HepG2 (cell line): ENCODE measurements at regions not wholly inside any gene's neighbourhood (a gene's known extent, or its start where the extent isn't known, plus 50 kb on each side); places are given as distances from the start of the nearest gene placed in this dataset.

Source experiments
- ATAC-seq: fragments of 200-7000 bp; cut with Tn5 transposase; 3 replicates; pipeline ENCODE4 v1.9.1; 2020; ENCODE audit warnings: mild to moderate bottlenecking, moderate library complexity
- BruUV-seq: library from RNA; stranded (reverse); fragments of 400-500 nt; replicated peaks from 2 replicates; lab custom pipeline; 2021; lab: Mats Ljungman, UMichigan
- CTCF ChIA-PET: fragments of 300-600 bp; formaldehyde crosslinking; extraction: SDS; loops from one replicate; lab custom pipeline; 2021; ENCODE audit warnings: low total read pairs, inconsistent platforms, low intra/inter-chr PET ratio; lab: Yijun Ruan, JAX
- POLR2A ChIA-PET: fragments of 350-600 bp; sonication (Branson Sonifier 250); formaldehyde crosslinking; loops from one replicate; lab custom pipeline; 2020; ENCODE audit warnings: antibody characterized with exemption, inconsistent platforms; lab: Yijun Ruan, JAX
- DNase-seq: peaks from one replicate; pipeline ENCODE4 v3.0.0-alpha.2; 2015; ENCODE audit warnings: low spot score
- FAIRE-seq: peaks from 3 replicates; lab custom pipeline; 2011; peaks lifted over from hg19 to GRCh38; lab: Jason Lieb, UNC
- H2AFZ ChIP-seq: one replicate; pipeline ENCODE4 v1.6.1; 2011; ENCODE audit warnings: low read length, inconsistent platforms
- H3K27ac ChIP-seq: fragments of 300-600 bp; 3 replicates; pipeline ENCODE4 v1.8.0; 2011; ENCODE audit warnings: mixed run types, mild to moderate bottlenecking, mixed read lengths, low read length, inconsistent platforms; ENCODE audit not compliant: insufficient read depth; ENCODE audit errors: extremely low read length
- H3K27me3 ChIP-seq, 2 experiments: fragments of 200-600 bp in 1 of 2; 2 replicates in 1 of 2; 3 replicates in 1 of 2; pipeline versions ENCODE4 v1.6.0 to v1.8.0; 2011; ENCODE audit warnings: low read length in 2 of 2, mild to moderate bottlenecking in 2 of 2, moderate library complexity in 2 of 2, inconsistent platforms in 1 of 2; ENCODE audit not compliant: insufficient read depth in 2 of 2, control insufficient read depth in 1 of 2
- H3K36me3 ChIP-seq, 2 experiments: fragments of 200-600 bp in 1 of 2; replicated peaks in 1 of 2; 2 replicates in 1 of 2; 3 replicates in 1 of 2; pipeline versions ENCODE4 v1.5.1 to v1.8.0; 2011; ENCODE audit warnings: low read length in 2 of 2, inconsistent platforms in 1 of 2; ENCODE audit not compliant: insufficient read depth in 2 of 2, control insufficient read depth in 1 of 2
- H3K4me1 ChIP-seq: 2 replicates; pipeline ENCODE4 v1.5.1; 2012; ENCODE audit warnings: low read length, inconsistent platforms; ENCODE audit not compliant: insufficient read depth
- H3K4me2 ChIP-seq: 2 replicates; pipeline ENCODE4 v1.6.0; 2011; ENCODE audit warnings: low read depth, low read length, inconsistent platforms
- H3K4me3 ChIP-seq, 3 experiments: fragments of 200-600 bp in 1 of 3; sonication (generic), shearing (Covaris generic) in 1 of 3; replicated peaks in 1 of 3; 2 replicates each; pipeline ENCODE4 v1.5.1; 2011 to 2016; ENCODE audit warnings: low read length in 3 of 3, inconsistent platforms in 2 of 3, low read depth in 2 of 3, mild to moderate bottlenecking in 2 of 3, control low read depth in 1 of 3, mixed read lengths in 1 of 3; ENCODE audit not compliant: insufficient read depth in 1 of 3
- H3K79me2 ChIP-seq: one replicate; pipeline ENCODE4 v1.6.1; 2011; ENCODE audit warnings: low read length, inconsistent platforms; ENCODE audit not compliant: insufficient read depth
- H3K9ac ChIP-seq: 2 replicates; pipeline ENCODE4 v1.6.0; 2011; ENCODE audit warnings: mild to moderate bottlenecking, low read depth, low read length, inconsistent platforms; ENCODE audit not compliant: insufficient read depth
- H3K9me3 ChIP-seq: 2 replicates; pipeline ENCODE4 v1.5.1; 2012; ENCODE audit warnings: mild to moderate bottlenecking, low read length
- H4K20me1 ChIP-seq: 2 replicates; pipeline ENCODE4 v1.6.0; 2011; ENCODE audit warnings: inconsistent platforms, mild to moderate bottlenecking, low read length, moderate library complexity; ENCODE audit not compliant: insufficient read depth
- ARNT ChIP-seq: fragments of 450-650 bp; IDR thresholded peaks from 2 replicates; pipeline ENCODE4 v1.6.1; 2017
- CBX1 ChIP-seq: IDR thresholded peaks from one replicate; pipeline ENCODE4 v1.6.1; 2016; ENCODE audit warnings: antibody characterized with exemption, low read depth
- HCFC1 ChIP-seq: fragments of 150-350 bp; IDR thresholded peaks from 2 replicates; pipeline ENCODE4 v1.6.1; 2014; ENCODE audit warnings: low read depth, low read length
- NCOA1 ChIP-seq: sonication (generic); formaldehyde crosslinking; IDR thresholded peaks from 2 replicates; pipeline ENCODE4 v1.9.0; 2021; ENCODE audit warnings: missing genetic modification reagents
- SMAD9 ChIP-seq: sonication (generic); formaldehyde crosslinking; IDR thresholded peaks from 2 replicates; pipeline ENCODE4 v1.5.1; 2020; ENCODE audit warnings: mild to moderate bottlenecking, missing genetic modification reagents
- ZBTB38 ChIP-seq: sonication (generic); formaldehyde crosslinking; IDR thresholded peaks from 2 replicates; pipeline ENCODE4 v1.5.1; 2020; ENCODE audit warnings: mild to moderate bottlenecking, missing genetic modification reagents
- ZNF432 ChIP-seq: sonication (generic); formaldehyde crosslinking; IDR thresholded peaks from 2 replicates; pipeline ENCODE4 v1.5.0; 2020; ENCODE audit warnings: missing genetic modification reagents, mild to moderate bottlenecking, borderline replicate concordance
- ZNF780A ChIP-seq: sonication (generic); formaldehyde crosslinking; IDR thresholded peaks from 2 replicates; pipeline ENCODE4 v1.8.0; 2022; ENCODE audit warnings: mild to moderate bottlenecking, missing genetic modification reagents, moderate library complexity
- WGBS: methylation state at CpG from one replicate; pipeline ENCODE4 v1.1.6; 2017; ENCODE audit warnings: low lambda C conversion rate; 5-methylcytosine and 5-hydroxymethylcytosine counted together
- in situ Hi-C: cut with HindIII; loops from 2 replicates; pipeline ENCODE4 v1.10.0; 2017; ENCODE audit warnings: low pct_unique_long_range_greater_than_20kb; ENCODE audit not compliant: extremely low pct_ligation_motif_present
- intact Hi-C: fragments of 100-400 bp; cut with micrococcal nuclease; formaldehyde crosslinking; loops from one replicate; pipeline ENCODE4 v1.10.0; 2022; ENCODE audit not compliant: unreplicated experiment
- TF ChIP-seq, protein P1 (sequence below), 2 experiments: sonication (generic) in 1 of 2; formaldehyde crosslinking in 1 of 2; IDR thresholded peaks; 2 replicates each; pipeline versions ENCODE4 v1.4.0 to v1.6.1; 2016 to 2020; ENCODE audit warnings: borderline replicate concordance in 1 of 2, low read depth in 1 of 2, mild to moderate bottlenecking in 1 of 2, missing genetic modification reagents in 1 of 2

DNA sequence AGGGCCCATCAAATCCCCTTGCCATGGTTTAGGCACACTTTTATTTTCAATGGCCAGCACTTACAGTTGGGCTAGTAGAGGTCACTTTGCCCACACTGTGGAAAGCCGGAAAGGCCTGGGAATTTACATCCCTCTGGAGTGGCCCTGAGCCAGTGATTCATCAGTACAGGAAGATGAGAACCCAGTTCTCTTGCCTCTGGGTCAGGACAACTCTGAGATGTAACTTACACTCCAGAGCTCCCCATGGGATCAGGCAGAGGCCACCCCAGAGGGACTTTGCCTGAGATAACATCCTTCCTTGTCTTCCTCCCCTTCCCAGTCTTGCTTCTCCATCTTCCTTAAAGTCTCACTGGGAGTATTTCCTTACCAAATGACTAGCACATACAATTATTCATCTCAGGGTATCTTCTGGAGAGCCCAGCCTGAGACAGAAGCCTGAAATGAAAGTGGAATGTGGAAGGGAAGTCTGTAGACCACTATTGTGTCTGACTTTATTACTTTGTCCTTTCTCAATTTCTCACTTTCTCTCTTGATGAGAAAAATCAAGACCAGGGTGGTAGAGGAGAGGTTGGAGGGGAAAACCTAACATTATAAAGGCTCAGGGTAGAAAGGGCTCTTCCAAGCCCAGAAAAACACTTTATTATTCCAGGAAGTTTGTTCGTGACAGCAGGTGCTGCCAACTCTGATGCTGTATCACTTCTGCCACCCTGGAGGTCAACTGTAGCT is 220.8 kb downstream of the ZNF621 start:
- Histone ChIP-seq H2AFZ (no peak overlapping the region), H3K27me3 (no peaks in the 10 kb centered on the region; a peak in 1 of 5 replicates), H3K9ac (no peak overlapping the region), H3K36me3 (no peaks in the 10 kb centered on the region), H3K79me2 (no peaks in the 10 kb centered on the region), H3K27ac (no peak overlapping the region), H4K20me1 (no peaks in the 10 kb centered on the region), H3K4me2 (no peak overlapping the region), H3K4me3 (no peak overlapping the region), H3K9me3 (no peaks in the 10 kb centered on the region), H3K4me1 (no peaks in the 10 kb centered on the region)
- WGBS: 7% methylated on average over 1 of the region's 2 CpGs
- no peak for FAIRE-seq
- no TSS peak for BruUV-seq
- intact Hi-C loops (no loop called here), in situ Hi-C loops (no loop called here)
- POLR2A ChIA-PET: no interaction called here
- TF ChIP-seq ZNF780A (no peak), CBX1 (no peak), HCFC1 (no peak)
- ATAC-seq: no peak
- CTCF ChIA-PET: no interaction called here
- DNase-seq: no peak

DNA sequence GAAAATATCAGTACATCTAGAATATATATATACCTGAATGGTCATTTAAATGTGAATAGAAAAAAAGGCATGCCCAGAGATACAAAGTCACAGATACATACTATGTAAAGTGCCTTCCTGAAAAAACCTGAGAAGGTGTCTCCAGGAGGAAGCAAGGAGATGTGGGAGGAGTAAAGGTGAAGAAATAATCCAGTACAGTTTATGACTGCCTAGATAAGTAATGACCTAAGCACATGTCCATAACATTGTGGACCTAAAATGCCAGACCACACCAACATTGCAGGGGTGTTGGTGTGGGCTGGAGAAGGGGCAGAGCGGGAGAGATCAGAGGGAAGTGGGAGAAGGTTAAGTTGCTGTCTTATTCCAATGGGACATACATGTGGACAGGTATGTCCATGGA is 226.9 kb downstream of the ZNF621 start:
- FAIRE-seq (no peak), DNase-seq (no peak), ATAC-seq (no peak)
- no peak overlapping the region for H3K4me2 ChIP-seq
- POLR2A ChIA-PET: no interaction called here
- 57% methylated on average over 1 of the region's 1 CpG for WGBS
- no peak for TF ChIP-seq ARNT
- TF ChIP-seq ZBTB38: no peak
- TF ChIP-seq, protein P1, sequence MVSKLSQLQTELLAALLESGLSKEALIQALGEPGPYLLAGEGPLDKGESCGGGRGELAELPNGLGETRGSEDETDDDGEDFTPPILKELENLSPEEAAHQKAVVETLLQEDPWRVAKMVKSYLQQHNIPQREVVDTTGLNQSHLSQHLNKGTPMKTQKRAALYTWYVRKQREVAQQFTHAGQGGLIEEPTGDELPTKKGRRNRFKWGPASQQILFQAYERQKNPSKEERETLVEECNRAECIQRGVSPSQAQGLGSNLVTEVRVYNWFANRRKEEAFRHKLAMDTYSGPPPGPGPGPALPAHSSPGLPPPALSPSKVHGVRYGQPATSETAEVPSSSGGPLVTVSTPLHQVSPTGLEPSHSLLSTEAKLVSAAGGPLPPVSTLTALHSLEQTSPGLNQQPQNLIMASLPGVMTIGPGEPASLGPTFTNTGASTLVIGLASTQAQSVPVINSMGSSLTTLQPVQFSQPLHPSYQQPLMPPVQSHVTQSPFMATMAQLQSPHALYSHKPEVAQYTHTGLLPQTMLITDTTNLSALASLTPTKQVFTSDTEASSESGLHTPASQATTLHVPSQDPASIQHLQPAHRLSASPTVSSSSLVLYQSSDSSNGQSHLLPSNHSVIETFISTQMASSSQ (IDR thresholded peaks at IDR 0.05; ENCODE audit: low read depth): no peak
- TF ChIP-seq, protein P1 (CRISPR knock-in tag; IDR thresholded peaks at IDR 0.05; ENCODE audit: borderline replicate concordance): no peak
- TF ChIP-seq ZNF432 (CRISPR knock-in tag): no peak
- no peak for TF ChIP-seq NCOA1 (CRISPR knock-in tag)
- TF ChIP-seq SMAD9 (CRISPR knock-in tag): no peak
- CTCF ChIA-PET: no interaction called here
- no peaks in the 10 kb centered on the region for H3K9me3 ChIP-seq
- no peak overlapping the region for H2AFZ ChIP-seq
- no peaks in the 10 kb centered on the region for H3K36me3 ChIP-seq
- H3K79me2 ChIP-seq: no peaks in the 10 kb centered on the region
- no peaks in the 10 kb centered on the region for H3K4me1 ChIP-seq
- no peaks in the 10 kb centered on the region for H4K20me1 ChIP-seq
- H3K9ac ChIP-seq: no peak overlapping the region
- in situ Hi-C loops: no loop called here
- BruUV-seq: no TSS peak
- H3K27ac ChIP-seq: no peak overlapping the region
- intact Hi-C loops: no loop called here
- H3K27me3 ChIP-seq: no peaks in the 10 kb centered on the region; a peak in 1 of 5 replicates
- H3K4me3 ChIP-seq: no peak overlapping the region
